Small intestine (tissue), 7 donors: ENCODE measurements at regions not wholly inside any gene's neighbourhood (a gene's known extent, or its start where the extent isn't known, plus 50 kb on each side); places are given as distances from the start of the nearest gene placed in this dataset.

Source experiments
- DNase-seq, 2 donors: peaks; one replicate each; pipeline versions ENCODE4 v3.0.0 to v3.0.0-alpha.2; 2013
- FAIRE-seq: peaks from 2 replicates; lab custom pipeline; 2012; peaks lifted over from hg19 to GRCh38; lab: Jason Lieb, UNC
- H3K27ac ChIP-seq, 3 donors: one replicate each; pipeline ENCODE4 v1.5.1; 2013; ENCODE audit warnings: low read length in 2 of 3, mild to moderate bottlenecking in 2 of 3, control low read depth in 1 of 3, inconsistent platforms in 1 of 3, low read depth in 1 of 3, moderate library complexity in 1 of 3
- H3K27me3 ChIP-seq, 3 donors: one replicate each; pipeline ENCODE4 v1.6.1; 2013; ENCODE audit warnings: low read length in 3 of 3, inconsistent platforms in 1 of 3; ENCODE audit not compliant: control insufficient read depth in 3 of 3, insufficient read depth in 3 of 3
- H3K36me3 ChIP-seq, 3 donors: one replicate each; pipeline ENCODE4 v1.6.1; 2013; ENCODE audit warnings: low read length in 3 of 3, inconsistent platforms in 1 of 3, low read depth in 1 of 3, mild to moderate bottlenecking in 1 of 3, moderate library complexity in 1 of 3; ENCODE audit not compliant: control insufficient read depth in 3 of 3, insufficient read depth in 2 of 3
- H3K4me1 ChIP-seq, 3 donors: one replicate each; pipeline ENCODE4 v1.6.1; 2013; ENCODE audit warnings: low read length in 2 of 3, inconsistent platforms in 1 of 3, low read depth in 1 of 3, mild to moderate bottlenecking in 1 of 3, moderate library complexity in 1 of 3; ENCODE audit not compliant: control insufficient read depth in 3 of 3, insufficient read depth in 2 of 3
- H3K4me3 ChIP-seq, 3 donors: one replicate each; pipeline ENCODE4 v1.5.1; 2013; ENCODE audit warnings: low read length in 3 of 3, control low read depth in 1 of 3, inconsistent platforms in 1 of 3, low read depth in 1 of 3, mild to moderate bottlenecking in 1 of 3, moderate library complexity in 1 of 3
- H3K9me3 ChIP-seq, 2 donors: one replicate each; pipeline ENCODE4 v1.6.1; 2013; ENCODE audit warnings: low read depth in 1 of 2, low read length in 1 of 2; ENCODE audit not compliant: control insufficient read depth in 2 of 2, insufficient read depth in 1 of 2
- WGBS, 3 donors: extraction: QIAGEN DNeasy Blood & Tissue Kit; methylation state at CpG; one replicate each; pipeline ENCODE4 v1.1.7; 2013; 5-methylcytosine and 5-hydroxymethylcytosine counted together
- donor health status: healthy with polysubstance abuse.
- donor health status: control.
- donor health status: control.
- donor health status: Bipolar disorder and iron deficiency.
- donor health status: healthy.

DNA sequence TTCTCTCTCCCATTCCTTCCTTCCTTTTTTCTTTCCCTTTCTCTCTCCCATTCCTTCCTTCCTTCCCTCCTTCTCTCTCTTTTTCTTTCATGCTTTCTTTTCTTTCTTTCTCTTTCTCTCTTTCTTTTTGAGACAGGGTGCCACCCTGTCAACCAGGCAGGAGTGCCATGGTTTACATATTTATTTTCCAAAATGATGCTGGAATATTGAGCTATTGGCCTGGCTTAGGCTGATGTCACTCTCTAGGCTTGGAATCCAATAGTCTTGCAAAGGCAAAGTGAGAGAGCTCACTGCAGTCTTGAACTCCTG, 159.1 kb downstream of the BAMBI start:
- no peaks in the 10 kb centered on the region for H3K36me3 ChIP-seq
- H3K4me1 ChIP-seq, result peaks cover 0 to 9% (median 0%) of the 10 kb centered on the region in 3 donors
- no peak overlapping the region for H3K4me3 ChIP-seq
- DNase-seq (no peak), FAIRE-seq (no peak)
- peaks cover 0 to 4% of the 10 kb centered on the region in 2 donors for H3K9me3 ChIP-seq
- no peaks in the 10 kb centered on the region for H3K27me3 ChIP-seq
- H3K27ac ChIP-seq, result no peak overlapping the region

DNA sequence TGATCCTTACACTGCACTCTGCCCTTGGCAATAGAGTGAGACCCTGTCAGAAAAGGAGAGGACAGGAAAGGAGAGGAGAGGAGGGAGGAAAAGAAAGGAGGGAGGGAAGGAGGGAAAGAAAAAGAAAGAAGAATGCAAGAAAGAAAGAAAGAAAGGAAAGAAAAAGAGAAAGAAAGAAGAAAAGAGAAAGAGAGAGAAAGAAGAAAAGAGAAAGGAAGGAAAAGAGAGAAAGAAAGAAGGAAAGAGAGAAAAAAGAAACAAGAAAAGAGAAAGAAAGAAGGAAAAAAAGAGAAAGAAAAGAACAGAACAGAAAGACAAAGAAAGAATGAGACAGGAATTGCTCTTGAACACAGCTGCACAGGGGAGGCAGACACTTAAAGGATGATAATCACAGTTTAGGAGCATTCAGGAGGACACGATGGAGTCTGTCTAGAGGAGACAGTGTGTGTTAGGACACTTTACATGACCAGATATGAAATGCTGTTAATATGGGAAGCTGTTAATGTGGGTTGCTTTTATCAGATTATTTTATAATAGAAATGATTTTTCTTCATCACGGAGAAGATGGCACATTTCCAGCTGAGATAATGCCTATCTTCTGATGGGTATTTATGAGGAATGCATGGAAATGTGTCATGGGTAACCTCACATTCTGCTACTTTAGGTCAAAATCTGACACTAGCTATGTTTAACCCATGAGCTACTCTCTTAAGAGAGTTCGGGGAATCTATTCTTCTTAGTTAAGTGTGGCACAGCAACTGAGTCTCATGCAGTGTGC, 160.5 kb downstream of the BAMBI start:
- no peak for DNase-seq
- FAIRE-seq, result no peak
- no peak overlapping the region for H3K27ac ChIP-seq
- H3K4me3 ChIP-seq, result no peak overlapping the region
- 65 to 73% (median 70%) methylated on average over 3 of the region's 3 CpGs for WGBS, 3 donors
- H3K4me1 ChIP-seq, result peaks cover 0 to 9% (median 0%) of the 10 kb centered on the region in 3 donors
- H3K27me3 ChIP-seq, result no peaks in the 10 kb centered on the region
- no peaks in the 10 kb centered on the region for H3K36me3 ChIP-seq
- peaks cover 0 to 4% of the 10 kb centered on the region in 2 donors for H3K9me3 ChIP-seq

DNA sequence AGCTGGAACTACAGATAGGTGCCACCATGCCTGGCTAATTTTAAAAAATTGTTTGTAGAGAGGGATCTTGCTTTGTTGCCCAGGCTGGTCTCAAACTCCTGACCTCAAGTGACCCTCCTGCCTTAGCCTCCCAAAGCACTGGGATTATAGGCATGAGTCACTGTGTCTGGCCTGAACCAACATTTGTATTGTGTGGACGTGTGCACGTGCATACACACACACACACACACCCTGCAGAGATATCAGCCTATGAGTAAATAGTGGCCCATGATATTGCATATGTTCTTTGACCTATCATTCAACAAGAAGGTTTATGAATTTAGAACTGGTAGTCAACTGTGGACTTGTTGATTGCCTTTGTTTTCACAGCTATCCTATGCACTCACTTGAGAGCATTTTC, 161.6 kb downstream of the BAMBI start:
- Histone ChIP-seq H3K9me3 (peaks cover 0 to 4% of the 10 kb centered on the region in 2 donors), H3K27me3 (no peaks in the 10 kb centered on the region), H3K4me3 (no peak overlapping the region), H3K36me3 (no peaks in the 10 kb centered on the region), H3K4me1 (peaks cover 0 to 9% (median 0%) of the 10 kb centered on the region in 3 donors), H3K27ac (peak overlapping the region in 1 of 3 donors; percentile 30)
- 15 to 56% (median 30%) methylated on average over 2 of the region's 2 CpGs for WGBS, 3 donors
- no peak for FAIRE-seq
- DNase-seq, result peak; percentile 32 to 47

DNA sequence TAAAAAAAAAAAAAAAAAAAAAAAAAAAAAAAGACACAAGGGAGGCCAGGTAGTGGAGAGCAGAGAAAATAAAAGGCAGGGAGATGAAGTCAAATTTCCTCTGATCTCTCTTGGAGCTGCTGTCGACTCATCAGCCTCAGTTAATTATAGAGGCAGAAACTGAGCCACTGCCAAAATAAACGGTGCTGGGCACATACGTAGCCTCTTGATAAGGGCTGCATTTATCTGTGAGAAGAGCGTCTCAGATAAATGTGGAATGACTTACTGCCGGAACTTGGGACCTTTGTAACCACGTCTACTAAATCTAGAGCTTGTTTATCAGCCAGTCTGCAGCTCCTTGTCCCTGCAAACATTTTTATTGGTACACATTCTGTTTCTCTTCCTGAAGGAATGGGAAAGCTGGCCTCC, 162.3 kb downstream of the BAMBI start:
- H3K4me3 ChIP-seq, result no peak overlapping the region
- FAIRE-seq (no peak), DNase-seq (peak; percentile 25 to 58)
- H3K4me1 ChIP-seq, result peaks cover 0 to 9% (median 0%) of the 10 kb centered on the region in 3 donors
- H3K9me3 ChIP-seq, result peaks cover 0 to 8% of the 10 kb centered on the region in 2 donors
- WGBS, 3 donors, result 11 to 32% (median 16%) methylated on average over 6 of the region's 6 CpGs
- H3K27me3 ChIP-seq, result no peaks in the 10 kb centered on the region
- H3K36me3 ChIP-seq, result no peaks in the 10 kb centered on the region
- H3K27ac ChIP-seq, result peak overlapping the region in 1 of 3 donors; percentile 30

DNA sequence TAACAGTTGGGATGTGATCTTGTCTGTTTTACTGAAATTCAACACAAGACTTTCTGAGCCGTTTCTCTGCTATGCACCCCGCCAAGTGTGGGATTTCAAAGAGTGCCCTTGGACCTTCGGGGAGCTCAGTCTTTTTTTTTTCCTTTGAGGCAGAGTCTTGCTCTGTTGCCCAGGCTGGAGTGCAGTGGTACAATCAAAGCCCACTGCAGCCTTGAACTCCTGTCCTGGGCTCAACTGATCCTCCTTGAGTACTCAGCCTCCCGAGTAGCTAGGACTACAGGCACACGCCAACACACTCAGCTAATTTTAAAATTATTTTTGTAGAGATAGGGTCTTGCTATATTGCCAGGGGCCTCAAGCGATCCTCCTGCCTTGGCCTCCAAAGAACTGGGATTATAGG, 162.9 kb downstream of the BAMBI start:
- Histone ChIP-seq H3K4me1 (peaks cover 0 to 9% (median 0%) of the 10 kb centered on the region in 3 donors), H3K36me3 (no peaks in the 10 kb centered on the region), H3K4me3 (no peak overlapping the region), H3K9me3 (peaks cover 0 to 12% of the 10 kb centered on the region in 2 donors), H3K27ac (peak overlapping the region in 1 of 3 donors; percentile 30), H3K27me3 (no peaks in the 10 kb centered on the region)
- DNase-seq, result no peak
- WGBS, 3 donors, result 80 to 82% (median 81%) methylated on average over 6 of the region's 6 CpGs
- no peak for FAIRE-seq

DNA sequence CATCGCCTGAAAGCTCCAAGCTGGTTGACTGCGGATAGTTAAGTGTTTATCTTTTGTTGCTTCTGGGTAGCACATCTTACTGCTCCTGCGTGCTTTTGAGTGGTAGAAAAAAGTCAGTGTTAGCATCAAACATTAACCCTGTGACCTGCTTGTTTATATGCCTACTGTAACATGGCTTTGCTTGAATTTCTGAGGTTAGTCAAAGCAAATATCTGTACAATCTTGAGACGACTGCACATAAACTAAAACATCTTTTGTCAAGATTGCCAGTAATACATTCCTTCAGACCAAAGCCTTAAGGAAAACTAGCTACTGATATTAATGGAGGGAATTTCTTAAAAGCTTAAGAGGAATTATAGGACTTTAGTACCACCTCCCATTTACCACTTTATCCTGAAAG, 163.7 kb downstream of the BAMBI start:
- Histone ChIP-seq H3K9me3 (peaks cover 0 to 13% of the 10 kb centered on the region in 2 donors), H3K4me1 (peaks cover 0 to 9% (median 0%) of the 10 kb centered on the region in 3 donors), H3K27me3 (no peaks in the 10 kb centered on the region), H3K4me3 (no peak overlapping the region), H3K27ac (no peak overlapping the region), H3K36me3 (no peaks in the 10 kb centered on the region)
- 72 to 86% (median 82%) methylated on average over 4 of the region's 4 CpGs for WGBS, 3 donors
- DNase-seq (no peak), FAIRE-seq (no peak)

DNA sequence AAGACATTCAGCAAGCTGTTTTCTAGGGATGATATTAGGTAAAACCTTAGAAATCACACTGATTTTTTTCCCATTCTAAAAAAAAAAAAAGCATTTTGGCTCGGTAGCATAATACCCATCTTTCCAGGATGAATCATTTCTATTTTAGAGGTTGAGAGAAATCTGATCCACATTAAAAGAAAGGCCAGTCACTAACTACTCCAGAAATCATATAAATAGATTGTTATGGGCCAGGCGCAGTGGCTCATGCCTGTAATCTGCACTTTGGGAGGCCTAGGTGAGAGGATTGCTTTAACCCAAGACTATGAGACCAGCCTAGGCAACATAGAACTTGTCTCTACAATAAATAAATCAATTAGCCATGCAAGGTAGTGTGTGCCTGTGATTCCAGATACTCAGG, 164.3 kb downstream of the BAMBI start:
- peaks cover 0 to 13% of the 10 kb centered on the region in 2 donors for H3K9me3 ChIP-seq
- 69 to 83% (median 71%) methylated on average over 2 of the region's 2 CpGs for WGBS, 3 donors
- H3K4me1 ChIP-seq, result peaks cover 0 to 9% (median 0%) of the 10 kb centered on the region in 3 donors
- FAIRE-seq (no peak), DNase-seq (no peak)
- H3K4me3 ChIP-seq, result no peak overlapping the region
- H3K27me3 ChIP-seq, result no peaks in the 10 kb centered on the region
- no peak overlapping the region for H3K27ac ChIP-seq
- H3K36me3 ChIP-seq, result no peaks in the 10 kb centered on the region

DNA sequence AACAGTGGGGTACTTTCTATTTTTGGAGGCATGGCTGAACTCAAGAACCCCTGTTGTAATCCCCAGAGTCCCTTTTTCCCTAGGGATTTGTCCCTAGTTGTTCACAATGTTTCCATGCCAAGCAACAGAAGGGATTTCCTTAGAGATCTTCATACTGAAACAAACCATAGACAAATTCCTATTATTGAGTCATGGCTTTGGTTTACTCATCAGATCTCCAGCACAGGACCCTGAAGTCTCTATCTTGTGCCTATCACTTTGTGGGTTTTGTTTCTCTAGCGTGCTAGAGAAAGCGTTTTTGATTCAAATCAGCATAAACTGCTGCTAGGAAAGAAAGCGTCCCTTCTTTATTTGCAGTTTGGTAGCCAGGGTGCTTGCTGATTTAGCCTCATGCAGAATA, 165.0 kb downstream of the BAMBI start:
- H3K27ac ChIP-seq, result no peak overlapping the region
- DNase-seq (no peak), FAIRE-seq (no peak)
- H3K9me3 ChIP-seq, result peaks cover 0 to 13% of the 10 kb centered on the region in 2 donors
- peaks cover 0 to 9% (median 0%) of the 10 kb centered on the region in 3 donors for H3K4me1 ChIP-seq
- 84 to 87% (median 84%) methylated on average over 3 of the region's 3 CpGs for WGBS, 3 donors
- no peak overlapping the region for H3K4me3 ChIP-seq
- H3K27me3 ChIP-seq, result no peaks in the 10 kb centered on the region
- H3K36me3 ChIP-seq, result no peaks in the 10 kb centered on the region
